ENCODE measurements at regions not wholly inside any gene's neighbourhood (a gene's known extent, or its start where the extent isn't known, plus 50 kb on each side); places are given as distances from the start of the nearest gene placed in this dataset.
A peak's percentile ranks its signal among the peaks of the same experiment; 100 is the strongest.

DNA sequence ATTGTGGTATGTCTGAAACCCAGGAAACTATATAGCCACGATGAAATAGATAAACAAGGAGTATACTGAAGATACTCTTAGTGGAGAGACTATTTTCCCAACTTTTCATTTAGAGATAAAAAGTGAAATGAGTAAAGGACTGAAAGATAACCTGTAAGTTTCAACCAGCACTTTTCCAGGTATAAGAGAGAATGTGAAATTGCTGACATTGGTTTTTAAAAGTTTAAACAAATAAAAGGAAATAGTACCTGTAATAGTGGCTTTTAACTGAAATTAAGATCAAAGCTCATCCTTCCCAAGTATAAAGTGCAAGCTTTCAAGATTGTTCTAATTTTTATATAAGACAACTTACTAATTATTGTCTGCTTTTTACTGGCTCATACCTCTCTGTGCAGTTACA is 130.2 kb upstream of the CCN2 start:
- TF ChIP-seq, protein P1, sequence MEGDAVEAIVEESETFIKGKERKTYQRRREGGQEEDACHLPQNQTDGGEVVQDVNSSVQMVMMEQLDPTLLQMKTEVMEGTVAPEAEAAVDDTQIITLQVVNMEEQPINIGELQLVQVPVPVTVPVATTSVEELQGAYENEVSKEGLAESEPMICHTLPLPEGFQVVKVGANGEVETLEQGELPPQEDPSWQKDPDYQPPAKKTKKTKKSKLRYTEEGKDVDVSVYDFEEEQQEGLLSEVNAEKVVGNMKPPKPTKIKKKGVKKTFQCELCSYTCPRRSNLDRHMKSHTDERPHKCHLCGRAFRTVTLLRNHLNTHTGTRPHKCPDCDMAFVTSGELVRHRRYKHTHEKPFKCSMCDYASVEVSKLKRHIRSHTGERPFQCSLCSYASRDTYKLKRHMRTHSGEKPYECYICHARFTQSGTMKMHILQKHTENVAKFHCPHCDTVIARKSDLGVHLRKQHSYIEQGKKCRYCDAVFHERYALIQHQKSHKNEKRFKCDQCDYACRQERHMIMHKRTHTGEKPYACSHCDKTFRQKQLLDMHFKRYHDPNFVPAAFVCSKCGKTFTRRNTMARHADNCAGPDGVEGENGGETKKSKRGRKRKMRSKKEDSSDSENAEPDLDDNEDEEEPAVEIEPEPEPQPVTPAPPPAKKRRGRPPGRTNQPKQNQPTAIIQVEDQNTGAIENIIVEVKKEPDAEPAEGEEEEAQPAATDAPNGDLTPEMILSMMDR (IDR thresholded peaks at IDR 0.05; ENCODE audit: low read depth, low read length) = no peak
- no peak for DNase-seq (ENCODE audit: low read depth in 2 of 2)
- no peak overlapping the region for H3K4me3 ChIP-seq (replicated peaks in 1 of 2; ENCODE audit: low read depth in 2 of 2, low read length in 2 of 2)

DNA sequence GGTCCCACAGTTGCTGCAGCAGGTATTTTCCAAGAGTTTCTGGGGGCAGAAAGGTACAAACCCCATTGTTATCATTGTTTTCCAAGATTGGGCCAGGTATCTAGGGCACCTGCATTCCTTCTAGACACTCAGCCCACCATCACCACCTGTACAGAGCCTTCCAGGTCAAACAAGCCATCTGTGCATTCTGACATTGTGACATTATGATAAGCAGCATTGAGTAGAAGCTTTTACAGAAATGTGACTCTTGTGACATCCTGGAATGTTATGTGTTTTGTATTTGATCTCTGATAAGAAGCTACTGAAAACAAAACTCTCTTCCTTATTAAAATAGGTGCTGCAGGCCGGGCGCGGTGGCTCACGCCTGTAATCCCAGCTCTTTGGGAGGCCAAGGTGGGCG is 128.1 kb upstream of the CCN2 start:
- H3K4me3 ChIP-seq (replicated peaks in 1 of 2; ENCODE audit: low read depth in 2 of 2, low read length in 2 of 2) = no peak overlapping the region
- TF ChIP-seq, protein P1 (IDR thresholded peaks at IDR 0.05; ENCODE audit: low read depth, low read length) = no peak
- DNase-seq (ENCODE audit: low read depth in 2 of 2) = no peak

DNA sequence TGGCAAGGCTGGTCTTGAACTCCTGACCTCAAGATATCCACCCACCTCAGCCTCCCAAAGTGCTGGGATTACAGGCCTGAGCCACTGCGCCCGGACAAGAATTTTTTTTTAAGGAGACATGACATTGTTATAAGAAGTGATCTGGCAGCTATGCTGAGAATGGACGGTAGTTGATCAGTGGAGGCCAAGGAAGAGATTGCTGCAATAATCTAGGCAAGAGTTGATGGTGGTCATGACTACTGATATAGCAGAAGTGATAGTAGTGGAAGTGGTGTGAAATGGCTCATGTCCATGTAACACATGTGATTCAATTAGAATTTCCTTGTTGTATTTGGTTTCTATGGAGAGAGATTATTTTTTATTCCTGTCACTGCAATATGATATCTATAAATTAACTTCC is 125.3 kb upstream of the CCN2 start:
- no peak for DNase-seq (ENCODE audit: low read depth in 2 of 2)
- TF ChIP-seq, protein P1 (IDR thresholded peaks at IDR 0.05; ENCODE audit: low read depth, low read length) = no peak

DNA sequence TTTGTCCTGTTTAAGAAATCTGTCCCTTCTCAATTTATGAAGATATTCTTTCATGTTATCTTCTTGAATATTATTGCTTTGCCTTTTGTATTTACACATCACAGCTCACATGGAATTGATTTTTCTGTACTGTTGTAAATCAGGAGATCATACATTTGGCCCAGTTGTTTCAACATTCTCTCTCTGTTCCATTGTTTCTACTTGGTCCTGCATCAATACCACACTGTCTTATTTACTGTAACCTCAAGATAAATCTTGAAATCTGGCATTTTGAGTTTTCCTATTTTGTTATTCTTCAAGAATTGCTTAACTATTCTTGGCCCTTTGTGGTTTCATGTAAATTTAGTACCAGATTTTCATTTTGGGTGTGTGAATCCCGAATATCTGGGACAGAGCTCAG is 121.7 kb upstream of the CCN2 start:
- DNase-seq (ENCODE audit: low read depth in 2 of 2) = no peak
- no peak overlapping the region for H3K4me3 ChIP-seq (replicated peaks in 1 of 2; ENCODE audit: low read depth in 2 of 2, low read length in 2 of 2)
- TF ChIP-seq, protein P1 (IDR thresholded peaks at IDR 0.05; ENCODE audit: low read depth, low read length) = no peak

More for the DNA sequence above, 125.3 kb upstream of the CCN2 start:
- H3K4me3 ChIP-seq (replicated peaks in 1 of 2; ENCODE audit: low read depth in 2 of 2, low read length in 2 of 2) = no peak overlapping the region

DNA sequence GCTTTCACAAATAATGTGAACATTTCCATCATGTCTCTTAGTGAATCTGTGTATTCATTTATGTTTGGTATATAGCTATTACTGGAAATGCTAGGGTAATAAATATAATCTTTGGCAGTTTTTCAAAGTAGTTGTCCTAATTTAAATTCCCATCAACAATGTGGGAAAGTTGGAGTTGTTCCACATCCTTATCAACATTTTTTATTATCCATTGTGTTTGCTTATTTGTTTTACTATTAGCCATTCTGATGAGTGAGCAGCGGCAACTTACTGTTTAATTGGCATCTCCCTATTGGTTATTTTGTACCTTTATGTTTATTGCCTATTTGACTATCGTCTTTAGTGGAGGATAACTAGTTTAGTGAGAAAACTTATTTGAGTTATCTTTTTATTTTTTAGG is 121.1 kb upstream of the CCN2 start:
- TF ChIP-seq, protein P1 (IDR thresholded peaks at IDR 0.05; ENCODE audit: low read depth, low read length) = no peak
- no peak for DNase-seq (ENCODE audit: low read depth in 2 of 2)
- H3K4me3 ChIP-seq (replicated peaks in 1 of 2; ENCODE audit: low read depth in 2 of 2, low read length in 2 of 2) = no peak overlapping the region

DNA sequence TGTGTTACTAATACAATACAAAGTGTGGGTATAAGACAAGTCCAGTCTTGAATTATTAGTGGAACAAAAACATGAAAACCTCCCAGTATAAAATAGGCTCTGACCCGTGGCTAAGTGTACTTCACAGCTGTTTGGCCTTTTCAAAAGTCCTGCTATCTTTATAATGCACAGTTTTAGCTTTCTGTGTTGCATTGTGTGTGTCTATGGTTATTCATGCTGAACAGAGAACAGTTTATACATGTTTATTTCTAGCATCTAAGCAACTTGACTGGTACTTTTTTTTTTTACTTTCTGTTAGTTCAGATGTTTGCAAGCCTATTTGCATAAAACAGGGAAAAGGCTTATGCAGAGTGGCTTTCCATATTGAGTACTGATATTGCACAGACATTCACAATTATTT is 119.2 kb upstream of the CCN2 start:
- DNase-seq (ENCODE audit: low read depth in 2 of 2) = no peak
- TF ChIP-seq, protein P1 (IDR thresholded peaks at IDR 0.05; ENCODE audit: low read depth, low read length) = no peak
- no peak overlapping the region for H3K4me3 ChIP-seq (replicated peaks in 1 of 2; ENCODE audit: low read depth in 2 of 2, low read length in 2 of 2)

DNA sequence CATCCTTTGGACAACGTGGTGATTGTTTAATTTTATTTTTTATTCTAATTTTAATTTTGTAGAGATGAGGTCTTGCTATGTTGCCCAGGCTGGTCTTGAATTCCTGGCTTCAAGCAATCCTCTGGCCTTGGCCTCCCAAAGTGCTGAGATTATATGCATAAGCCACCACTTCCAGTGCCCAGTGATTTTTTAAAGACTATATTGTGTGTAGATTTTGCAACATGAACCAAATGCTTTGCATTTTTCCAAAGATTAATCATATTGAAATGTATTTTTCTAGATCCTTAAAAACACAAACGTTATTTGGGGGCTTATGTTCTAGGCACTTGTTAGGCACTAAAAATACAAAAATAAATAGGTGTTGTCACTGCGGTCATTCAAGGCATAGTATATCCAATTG is 117.6 kb upstream of the CCN2 start:
- TF ChIP-seq, protein P1 (IDR thresholded peaks at IDR 0.05; ENCODE audit: low read depth, low read length) = no peak
- no peak overlapping the region for H3K4me3 ChIP-seq (replicated peaks in 1 of 2; ENCODE audit: low read depth in 2 of 2, low read length in 2 of 2)
- peak in 1 of 2 donors; percentile 60 for DNase-seq (ENCODE audit: low read depth in 2 of 2)

All from cardiac fibroblast (primary cell).